ENCODE measurements at regions not wholly inside any gene's neighbourhood (a gene's known extent, or its start where the extent isn't known, plus 50 kb on each side); places are given as distances from the start of the nearest gene placed in this dataset.

- Histone ChIP-seq H3K36me3 (ENCODE audit: insufficient read depth, low read length) (no peaks in the 10 kb centered on the region), H2AFZ (ENCODE audit: low read length) (no peak overlapping the region), H3K27ac (ENCODE audit: low read depth, low read length) (no peak overlapping the region), H3K9me3 (ENCODE audit: low read depth, low read length) (no peaks in the 10 kb centered on the region), H3K4me2 (ENCODE audit: insufficient read depth, low read length) (no peak overlapping the region), H3K79me2 (ENCODE audit: insufficient read depth, low read length) (no peaks in the 10 kb centered on the region), H4K20me1 (ENCODE audit: insufficient read depth, low read length) (no peaks in the 10 kb centered on the region), H3K27me3 (ENCODE audit: insufficient read depth, low read length) (no peaks in the 10 kb centered on the region), H3K4me1 (ENCODE audit: insufficient read depth, low read length) (peaks cover 20% of the 10 kb centered on the region), H3K4me3 (ENCODE audit: insufficient read depth, low read length) (no peak overlapping the region)
- no peak for DNase-seq (ENCODE audit: insufficient read length, low spot score, missing footprints)
- TF ChIP-seq CTCF (IDR thresholded peaks at IDR 0.05; ENCODE audit: extremely low read depth, low read depth, low read length): no peak
Measured at GRCh38 chr4:26050671-26051070, 136.7 kb downstream of the SMIM20 start.

DNA sequence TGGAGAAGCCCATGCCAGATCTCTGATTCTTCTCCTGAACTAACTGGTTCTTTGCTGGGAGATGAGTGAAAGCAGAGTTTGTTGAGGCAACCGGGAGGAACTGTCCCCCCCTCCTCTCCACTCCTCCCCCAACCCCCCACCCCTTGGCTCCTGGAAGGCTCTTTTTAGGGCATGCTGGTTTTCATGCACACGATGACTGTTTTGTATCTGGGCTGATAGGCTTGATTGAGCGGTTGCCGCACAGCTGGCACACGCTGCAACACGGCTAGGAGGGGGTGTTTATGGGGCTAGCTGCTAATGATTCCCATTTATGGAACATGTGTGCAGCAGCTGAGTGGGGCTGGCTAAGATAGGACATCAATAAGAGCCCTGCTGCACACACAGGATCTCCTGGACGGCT lies 137.2 kb downstream of the SMIM20 start:
- DNase-seq (ENCODE audit: insufficient read length, low spot score, missing footprints): no peak

GRCh38 chr4:26052663-26053541 lies 138.9 kb downstream of the SMIM20 start:
- Histone ChIP-seq H3K4me1 (ENCODE audit: insufficient read depth, low read length) (peaks cover 18% of the 10 kb centered on the region), H2AFZ (ENCODE audit: low read length) (peak overlapping the region; percentile 50), H3K4me2 (ENCODE audit: insufficient read depth, low read length) (no peak overlapping the region), H3K27me3 (ENCODE audit: insufficient read depth, low read length) (no peaks in the 10 kb centered on the region), H3K79me2 (ENCODE audit: insufficient read depth, low read length) (no peaks in the 10 kb centered on the region), H3K27ac (ENCODE audit: low read depth, low read length) (no peak overlapping the region), H3K36me3 (ENCODE audit: insufficient read depth, low read length) (no peaks in the 10 kb centered on the region), H3K9me3 (ENCODE audit: low read depth, low read length) (no peaks in the 10 kb centered on the region), H4K20me1 (ENCODE audit: insufficient read depth, low read length) (no peaks in the 10 kb centered on the region), H3K4me3 (ENCODE audit: insufficient read depth, low read length) (no peak overlapping the region)
- no peak for DNase-seq (ENCODE audit: insufficient read length, low spot score, missing footprints)
- no peak for TF ChIP-seq CTCF (IDR thresholded peaks at IDR 0.05; ENCODE audit: extremely low read depth, low read depth, low read length)

More for the DNA sequence above, 137.2 kb downstream of the SMIM20 start:
- peaks cover 20% of the 10 kb centered on the region for H3K4me1 ChIP-seq (ENCODE audit: insufficient read depth, low read length)
- TF ChIP-seq CTCF (IDR thresholded peaks at IDR 0.05; ENCODE audit: extremely low read depth, low read depth, low read length): no peak
- H3K36me3 ChIP-seq (ENCODE audit: insufficient read depth, low read length): no peaks in the 10 kb centered on the region
- H4K20me1 ChIP-seq (ENCODE audit: insufficient read depth, low read length): no peaks in the 10 kb centered on the region
- H3K4me2 ChIP-seq (ENCODE audit: insufficient read depth, low read length): no peak overlapping the region
- H3K27me3 ChIP-seq (ENCODE audit: insufficient read depth, low read length): no peaks in the 10 kb centered on the region
- no peak overlapping the region for H2AFZ ChIP-seq (ENCODE audit: low read length)
- H3K9me3 ChIP-seq (ENCODE audit: low read depth, low read length): no peaks in the 10 kb centered on the region
- no peak overlapping the region for H3K4me3 ChIP-seq (ENCODE audit: insufficient read depth, low read length)
- no peaks in the 10 kb centered on the region for H3K79me2 ChIP-seq (ENCODE audit: insufficient read depth, low read length)
- no peak overlapping the region for H3K27ac ChIP-seq (ENCODE audit: low read depth, low read length)

DNA sequence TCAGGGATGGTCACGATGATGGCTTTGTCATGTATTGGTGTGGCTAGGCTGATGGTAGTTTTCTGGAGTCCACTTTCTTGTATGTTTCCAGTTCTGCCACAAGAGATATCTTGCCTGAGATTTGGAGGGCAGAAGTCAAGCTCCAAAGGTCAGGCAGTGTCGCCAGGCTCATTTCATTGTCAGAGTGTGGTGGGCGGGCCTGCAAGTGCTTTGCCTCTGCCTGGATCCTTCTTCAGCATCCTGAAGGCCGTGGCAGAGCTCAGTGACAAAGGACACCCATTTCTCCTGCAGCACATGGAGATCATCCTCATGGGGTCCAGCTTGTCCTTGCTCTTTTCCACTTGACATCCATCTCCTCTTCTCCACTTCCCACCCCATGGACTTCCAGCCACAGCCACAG lies 139.7 kb downstream of the SMIM20 start:
- Histone ChIP-seq H3K4me2 (ENCODE audit: insufficient read depth, low read length) (no peak overlapping the region), H3K27ac (ENCODE audit: low read depth, low read length) (no peak overlapping the region), H3K79me2 (ENCODE audit: insufficient read depth, low read length) (no peaks in the 10 kb centered on the region), H3K9me3 (ENCODE audit: low read depth, low read length) (no peaks in the 10 kb centered on the region), H4K20me1 (ENCODE audit: insufficient read depth, low read length) (no peaks in the 10 kb centered on the region), H3K27me3 (ENCODE audit: insufficient read depth, low read length) (no peaks in the 10 kb centered on the region), H3K36me3 (ENCODE audit: insufficient read depth, low read length) (no peaks in the 10 kb centered on the region), H3K4me3 (ENCODE audit: insufficient read depth, low read length) (no peak overlapping the region), H3K4me1 (ENCODE audit: insufficient read depth, low read length) (peaks cover 10% of the 10 kb centered on the region), H2AFZ (ENCODE audit: low read length) (no peak overlapping the region)
- DNase-seq (ENCODE audit: insufficient read length, low spot score, missing footprints): no peak
- no peak for TF ChIP-seq CTCF (IDR thresholded peaks at IDR 0.05; ENCODE audit: extremely low read depth, low read depth, low read length)
